Thymus (tissue), 11 donors: ENCODE measurements at regions not wholly inside any gene's neighbourhood (a gene's known extent, or its start where the extent isn't known, plus 50 kb on each side); places are given as distances from the start of the nearest gene placed in this dataset.
"Not testable (repeated sequence)": the region's sequence is repeated elsewhere in the genome, so short reads cannot be mapped to it uniquely, and the experiment has no call there.

Source experiments
- DNase-seq, 9 donors: peaks; one replicate each; pipeline ENCODE4 v3.0.0-alpha.2; 2013; ENCODE audit warnings: low spot score in 9 of 9, low read depth in 6 of 9, missing footprints in 1 of 9
- H3K27ac ChIP-seq, 2 donors: one replicate each; pipeline ENCODE4 v1.5.1; 2013; ENCODE audit warnings: control low read depth in 1 of 2, low read depth in 1 of 2, low read length in 1 of 2, mild to moderate bottlenecking in 1 of 2, moderate library complexity in 1 of 2
- H3K27me3 ChIP-seq, 2 donors: one replicate each; pipeline ENCODE4 v1.5.1; 2013; ENCODE audit warnings: low read length in 1 of 2; ENCODE audit not compliant: control insufficient read depth in 2 of 2, insufficient read depth in 1 of 2
- H3K36me3 ChIP-seq, 2 donors: one replicate each; pipeline ENCODE4 v1.5.1; 2013; ENCODE audit warnings: low read length in 1 of 2, mild to moderate bottlenecking in 1 of 2, moderate library complexity in 1 of 2; ENCODE audit not compliant: control insufficient read depth in 2 of 2, insufficient read depth in 2 of 2
- H3K4me1 ChIP-seq, 2 donors: one replicate each; pipeline ENCODE4 v1.5.1; 2013; ENCODE audit warnings: low read length in 2 of 2; ENCODE audit not compliant: control insufficient read depth in 2 of 2, insufficient read depth in 2 of 2
- H3K4me3 ChIP-seq, 2 donors: one replicate each; pipeline ENCODE4 v1.5.1; 2013; ENCODE audit warnings: low read length in 2 of 2, control low read depth in 1 of 2, mild to moderate bottlenecking in 1 of 2
- H3K9me3 ChIP-seq, 2 donors: one replicate each; pipeline ENCODE4 v1.5.1; 2013; ENCODE audit warnings: low read length in 1 of 2, mild to moderate bottlenecking in 1 of 2; ENCODE audit not compliant: control insufficient read depth in 2 of 2, insufficient read depth in 1 of 2
- WGBS: extraction: QIAGEN DNeasy Blood & Tissue Kit; methylation state at CpG from one replicate; pipeline ENCODE4 v1.1.7; 2013; 5-methylcytosine and 5-hydroxymethylcytosine counted together
- donor health status: healthy.

- H3K27ac ChIP-seq = no peak overlapping the region
- no peak overlapping the region for H3K4me3 ChIP-seq
- WGBS = 93% methylated on average over 9 of the region's 9 CpGs
- no peaks in the 10 kb centered on the region for H3K36me3 ChIP-seq
- H3K27me3 ChIP-seq = peaks cover 0 to 14% of the 10 kb centered on the region in 2 donors
- H3K9me3 ChIP-seq = no peaks in the 10 kb centered on the region
- no peak for DNase-seq
- no peaks in the 10 kb centered on the region for H3K4me1 ChIP-seq
Observed at GRCh38 chr1:10877894-10878293, 81.4 kb upstream of the CASZ1 start.

DNA sequence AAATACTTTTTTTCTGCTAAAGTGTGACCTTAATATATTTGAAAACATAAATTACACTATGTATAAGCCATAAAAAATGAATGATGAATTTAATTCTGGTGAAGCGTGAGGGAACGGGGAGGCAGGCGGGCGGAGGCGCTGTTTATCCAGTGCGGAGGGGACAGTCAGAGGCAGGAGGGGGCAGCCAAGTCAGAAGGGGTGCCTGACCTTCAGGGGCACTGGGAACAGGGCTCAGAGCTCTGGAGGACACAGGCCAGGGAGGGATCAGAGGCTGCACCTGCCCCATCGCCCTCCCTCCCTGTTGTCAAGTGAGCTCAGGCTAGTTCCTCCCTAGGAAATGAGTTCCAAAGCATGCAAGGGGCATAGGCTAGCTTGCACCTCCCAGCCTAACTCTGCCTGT, 82.0 kb upstream of the CASZ1 start:
- Histone ChIP-seq H3K27ac (no peak overlapping the region), H3K9me3 (no peaks in the 10 kb centered on the region), H3K27me3 (peaks cover 0 to 14% of the 10 kb centered on the region in 2 donors), H3K4me3 (no peak overlapping the region), H3K36me3 (no peaks in the 10 kb centered on the region), H3K4me1 (no peaks in the 10 kb centered on the region)
- no peak for DNase-seq
- WGBS = 93% methylated on average over 7 of the region's 7 CpGs

DNA sequence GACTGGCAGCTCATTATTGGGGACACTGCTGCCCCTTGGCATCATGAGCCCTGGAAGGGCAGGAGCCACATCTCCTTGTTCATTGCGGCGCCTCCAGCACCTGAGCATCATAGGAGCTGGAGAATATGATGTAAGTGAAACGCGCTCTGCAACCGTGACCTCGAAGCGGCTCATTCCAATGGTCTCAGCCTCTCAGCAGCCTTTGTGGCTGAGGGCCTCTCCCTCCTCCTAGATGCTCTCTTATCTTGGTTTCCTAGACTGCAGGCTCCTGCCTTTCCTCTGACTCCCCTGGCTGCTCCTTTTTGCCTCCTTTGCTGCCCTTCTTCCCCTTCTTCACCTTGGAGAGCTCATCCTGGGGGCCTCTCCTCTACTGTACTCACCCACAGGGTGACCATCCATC, 83.6 kb upstream of the CASZ1 start:
- 92% methylated on average over 7 of the region's 7 CpGs for WGBS

DNA sequence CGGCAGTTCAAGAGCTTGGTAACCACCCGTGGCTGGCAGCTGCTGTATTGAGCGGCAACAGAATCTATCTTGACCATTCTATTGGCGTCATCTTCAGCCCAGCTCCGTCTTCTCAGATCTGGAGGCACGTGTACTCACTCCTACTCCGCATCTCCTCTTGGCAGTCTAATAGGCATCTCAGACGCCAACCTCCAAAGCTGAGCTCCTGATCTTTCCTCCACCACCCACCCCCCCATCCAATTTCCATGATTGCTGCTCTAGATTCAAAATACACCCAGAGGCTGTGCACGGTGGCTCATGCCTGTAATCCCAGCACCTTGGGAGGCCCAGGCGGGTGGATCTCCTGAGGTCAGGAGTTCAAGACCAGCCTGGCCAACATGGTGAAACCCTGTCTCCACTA, 84.6 kb upstream of the CASZ1 start:
- Histone ChIP-seq H3K4me3 (no peak overlapping the region), H3K9me3 (no peaks in the 10 kb centered on the region), H3K4me1 (no peaks in the 10 kb centered on the region), H3K27ac (no peak overlapping the region), H3K27me3 (peaks cover 0 to 21% of the 10 kb centered on the region in 2 donors), H3K36me3 (no peaks in the 10 kb centered on the region)
- no peak for DNase-seq
- 95% methylated on average over 10 of the region's 10 CpGs for WGBS

More for the DNA sequence above, 83.6 kb upstream of the CASZ1 start:
- Histone ChIP-seq H3K27me3 (peaks cover 0 to 13% of the 10 kb centered on the region in 2 donors), H3K4me1 (no peaks in the 10 kb centered on the region), H3K27ac (no peak overlapping the region), H3K9me3 (no peaks in the 10 kb centered on the region), H3K36me3 (no peaks in the 10 kb centered on the region), H3K4me3 (no peak overlapping the region)
- no peak for DNase-seq

DNA sequence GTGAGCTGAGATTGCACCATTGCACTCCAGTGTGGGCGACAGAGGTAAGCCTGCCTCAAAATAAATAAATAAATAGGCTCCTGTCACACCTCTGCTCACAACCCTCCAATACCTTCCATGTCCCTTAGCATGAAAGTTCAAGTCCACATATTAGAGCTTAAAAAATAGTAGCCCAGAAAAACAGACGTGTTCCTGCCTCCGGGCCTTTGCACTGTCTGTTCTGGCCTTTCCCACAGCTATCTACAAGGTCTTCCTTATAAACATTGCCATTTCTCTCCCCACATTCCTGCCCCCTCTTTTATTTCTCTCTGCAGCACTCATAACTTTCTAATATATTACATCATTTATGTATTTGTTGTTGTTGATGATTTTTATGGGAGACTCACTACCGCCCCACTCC, 85.6 kb upstream of the CASZ1 start:
- H3K36me3 ChIP-seq = no peaks in the 10 kb centered on the region
- no peaks in the 10 kb centered on the region for H3K4me1 ChIP-seq
- no peak overlapping the region for H3K27ac ChIP-seq
- H3K27me3 ChIP-seq = peaks cover 4 to 30% of the 10 kb centered on the region in 2 donors
- DNase-seq = no peak
- WGBS = 100% methylated on average over 4 of the region's 4 CpGs
- H3K4me3 ChIP-seq = no peak overlapping the region
- no peaks in the 10 kb centered on the region for H3K9me3 ChIP-seq

GRCh38 chr1:10887032-10887431, 90.6 kb upstream of the CASZ1 start:
- H3K4me1 ChIP-seq, H3K9me3 ChIP-seq, H3K36me3 ChIP-seq, DNase-seq, H3K4me3 ChIP-seq, H3K27ac ChIP-seq: not testable (repeated sequence)
- peaks cover 39 to 65% of the 10 kb centered on the region in 2 donors for H3K27me3 ChIP-seq
- WGBS = 82% methylated on average over 4 of the region's 4 CpGs

DNA sequence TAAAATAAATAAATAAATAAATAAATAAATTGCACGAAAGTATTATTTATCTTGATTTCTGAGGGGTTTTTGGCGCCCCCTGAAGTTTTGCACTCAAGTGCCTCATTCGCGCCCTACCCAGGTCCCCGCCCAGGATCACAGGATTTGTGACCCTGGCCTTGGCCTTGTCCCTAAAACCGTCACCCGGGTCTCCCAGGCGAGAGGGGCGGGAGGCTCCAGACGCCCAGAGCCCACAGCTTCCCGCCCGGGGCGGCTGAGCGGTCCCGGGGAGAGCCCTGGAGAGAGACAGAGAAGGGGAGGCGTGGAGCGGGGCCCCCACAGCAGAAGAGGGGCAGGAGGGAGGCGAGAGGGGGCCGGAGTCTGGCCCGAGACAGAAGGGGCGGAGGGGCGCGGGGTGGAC, 91.8 kb upstream of the CASZ1 start:
- Histone ChIP-seq H3K4me1 (peaks cover 0 to 2% of the 10 kb centered on the region in 2 donors), H3K36me3 (no peaks in the 10 kb centered on the region), H3K27me3 (peaks cover 40 to 70% of the 10 kb centered on the region in 2 donors), H3K4me3 (no peak overlapping the region), H3K9me3 (peaks cover 0 to 6% of the 10 kb centered on the region in 2 donors), H3K27ac (no peak overlapping the region)
- 4% methylated on average over 23 of the region's 23 CpGs for WGBS
- no peak for DNase-seq

DNA sequence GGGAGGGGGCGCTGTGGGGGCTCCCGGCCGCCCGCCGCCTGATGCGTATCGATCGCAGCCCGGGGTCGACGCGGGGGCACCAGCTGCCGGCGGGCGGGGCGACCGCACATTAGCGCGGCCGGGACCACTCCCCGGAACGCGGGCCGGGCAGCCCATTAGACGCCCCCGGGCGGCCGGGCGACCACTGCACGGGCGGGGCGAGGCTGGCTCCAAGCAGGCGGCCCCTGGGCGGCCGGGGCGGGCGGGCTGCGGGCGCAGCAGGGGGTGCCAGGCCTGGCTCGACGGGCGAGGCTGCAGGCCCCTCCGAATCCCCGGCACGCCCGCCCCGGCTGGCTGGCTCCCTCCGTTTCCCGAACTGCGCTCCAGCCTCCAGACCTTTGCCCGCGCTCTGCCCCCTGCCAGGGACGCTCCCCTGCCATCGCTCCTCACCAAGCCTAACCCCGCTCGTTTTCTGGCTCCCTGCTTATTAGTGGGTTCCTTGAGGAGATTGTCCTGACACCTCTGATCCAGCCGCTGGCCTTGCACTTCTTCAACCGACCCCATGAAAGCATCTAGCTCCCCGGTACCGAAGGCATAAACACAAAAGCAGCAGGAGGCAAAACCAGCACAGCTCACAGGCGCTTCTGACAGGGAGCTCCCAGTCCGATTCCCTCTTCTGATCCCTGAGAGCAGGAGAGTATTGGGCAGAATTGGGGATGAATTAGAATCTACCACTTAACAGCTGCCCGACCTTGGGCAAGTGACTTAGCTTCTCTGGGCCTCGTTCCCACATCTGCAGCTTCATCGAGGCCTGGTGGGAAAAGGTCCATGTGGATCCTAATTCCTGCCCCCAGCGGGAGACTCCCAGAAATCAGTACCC, 92.6 kb upstream of the CASZ1 start:
- Histone ChIP-seq H3K27me3 (peaks cover 40 to 70% of the 10 kb centered on the region in 2 donors), H3K4me1 (peaks cover 0 to 2% of the 10 kb centered on the region in 2 donors), H3K9me3 (peaks cover 0 to 6% of the 10 kb centered on the region in 2 donors), H3K36me3 (no peaks in the 10 kb centered on the region), H3K4me3 (no peak overlapping the region), H3K27ac (no peak overlapping the region)
- WGBS = 29% methylated on average over 66 of the region's 66 CpGs
- no peak for DNase-seq

DNA sequence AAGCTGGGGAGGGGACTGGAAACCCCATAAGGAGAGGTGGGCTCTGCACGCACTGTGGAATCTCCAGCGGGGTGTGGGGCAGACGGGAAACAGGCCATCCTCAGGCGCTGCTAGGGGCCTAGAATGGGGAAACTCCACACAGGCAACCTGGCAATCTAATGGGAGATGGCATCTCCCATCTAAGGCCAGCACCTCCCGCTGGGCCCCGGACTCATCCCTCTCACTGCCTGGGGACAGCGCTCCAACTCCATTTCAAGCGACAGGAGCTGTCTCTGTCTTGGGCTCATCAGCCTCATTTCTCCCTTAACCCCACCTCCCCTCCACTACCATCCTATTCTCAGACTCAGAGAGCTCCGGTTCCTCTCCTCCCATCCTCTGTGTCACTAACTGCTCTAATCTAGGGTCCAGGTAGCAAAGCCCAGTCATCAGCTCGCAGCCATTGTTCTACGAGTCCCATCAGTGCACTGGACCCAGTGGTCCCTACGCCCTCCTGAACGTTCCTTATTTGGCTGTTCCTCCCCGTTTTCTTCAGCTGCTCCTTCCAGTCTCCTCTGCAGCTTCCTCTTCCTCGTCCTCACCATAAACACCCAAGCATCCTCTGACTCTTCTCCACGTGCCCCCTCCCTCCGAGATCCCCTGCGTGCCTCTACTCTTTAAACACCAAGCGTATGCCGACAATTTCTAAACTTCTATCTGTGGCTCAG, 93.4 kb upstream of the CASZ1 start:
- no peak overlapping the region for H3K27ac ChIP-seq
- no peak for DNase-seq
- H3K4me3 ChIP-seq = no peak overlapping the region
- peaks cover 40 to 70% of the 10 kb centered on the region in 2 donors for H3K27me3 ChIP-seq
- WGBS = 61% methylated on average over 20 of the region's 20 CpGs
- H3K36me3 ChIP-seq = no peaks in the 10 kb centered on the region
- H3K4me1 ChIP-seq = peaks cover 0 to 2% of the 10 kb centered on the region in 2 donors
- peaks cover 0 to 6% of the 10 kb centered on the region in 2 donors for H3K9me3 ChIP-seq
